Loucy (cell line): ENCODE measurements at regions not wholly inside any gene's neighbourhood (a gene's known extent, or its start where the extent isn't known, plus 50 kb on each side); places are given as distances from the start of the nearest gene placed in this dataset.

Experiments
- EZH2phosphoT487 ChIP-seq: fragments of 200-600 bp; IDR thresholded peaks from 2 replicates; pipeline ENCODE4 v1.6.1; 2018; ENCODE audit warnings: antibody characterized with exemption, mild to moderate bottlenecking, moderate library complexity, borderline replicate concordance
- TF ChIP-seq, protein P1 (sequence below): fragments of 200-600 bp; sonication (generic); conservative IDR thresholded peaks from 2 replicates; pipeline ENCODE4 v1.5.1; 2014; ENCODE audit warnings: mild to moderate bottlenecking, antibody characterized with exemption, low read length

DNA sequence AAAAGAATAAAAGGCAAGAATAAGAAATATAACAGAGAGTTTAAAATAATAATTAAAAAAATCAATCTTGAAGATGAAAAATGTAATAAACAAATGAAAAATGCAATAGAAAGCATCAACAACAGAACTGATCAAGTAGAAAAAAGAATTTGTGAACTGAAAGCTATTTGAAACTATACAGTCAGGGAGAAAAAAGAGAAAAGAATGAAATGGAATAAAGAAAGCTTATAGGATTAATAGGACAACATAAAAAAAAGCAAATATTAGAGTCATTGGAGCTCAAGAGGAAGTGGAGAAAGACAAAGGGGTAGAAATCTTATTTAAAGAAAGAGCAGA lies 126.8 kb upstream of the RPL34 start:
- TF ChIP-seq, protein P1, sequence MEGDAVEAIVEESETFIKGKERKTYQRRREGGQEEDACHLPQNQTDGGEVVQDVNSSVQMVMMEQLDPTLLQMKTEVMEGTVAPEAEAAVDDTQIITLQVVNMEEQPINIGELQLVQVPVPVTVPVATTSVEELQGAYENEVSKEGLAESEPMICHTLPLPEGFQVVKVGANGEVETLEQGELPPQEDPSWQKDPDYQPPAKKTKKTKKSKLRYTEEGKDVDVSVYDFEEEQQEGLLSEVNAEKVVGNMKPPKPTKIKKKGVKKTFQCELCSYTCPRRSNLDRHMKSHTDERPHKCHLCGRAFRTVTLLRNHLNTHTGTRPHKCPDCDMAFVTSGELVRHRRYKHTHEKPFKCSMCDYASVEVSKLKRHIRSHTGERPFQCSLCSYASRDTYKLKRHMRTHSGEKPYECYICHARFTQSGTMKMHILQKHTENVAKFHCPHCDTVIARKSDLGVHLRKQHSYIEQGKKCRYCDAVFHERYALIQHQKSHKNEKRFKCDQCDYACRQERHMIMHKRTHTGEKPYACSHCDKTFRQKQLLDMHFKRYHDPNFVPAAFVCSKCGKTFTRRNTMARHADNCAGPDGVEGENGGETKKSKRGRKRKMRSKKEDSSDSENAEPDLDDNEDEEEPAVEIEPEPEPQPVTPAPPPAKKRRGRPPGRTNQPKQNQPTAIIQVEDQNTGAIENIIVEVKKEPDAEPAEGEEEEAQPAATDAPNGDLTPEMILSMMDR, result no peak
- TF ChIP-seq EZH2phosphoT487, result no peak
